BLaER1 treated with 17β-estradiol and CSF1 and Interleukin-3, amounts not matched to agents 10 nM and 100 nM (cell line): ENCODE measurements at regions not wholly inside any gene's neighbourhood (a gene's known extent, or its start where the extent isn't known, plus 50 kb on each side); places are given as distances from the start of the nearest gene placed in this dataset.
"Not testable (repeated sequence)": the region's sequence is repeated elsewhere in the genome, so short reads cannot be mapped to it uniquely, and the experiment has no call there.

Experiments used
- H3K27ac ChIP-seq, 11 experiments: shearing (Covaris generic); formaldehyde crosslinking; 2 replicates each; pipeline ENCODE4 v1.8.1; 2022
- H3K27me3 ChIP-seq, 11 experiments: shearing (Covaris generic); formaldehyde crosslinking; 2 replicates each; pipeline ENCODE4 v1.8.1; 2022
- H3K36me3 ChIP-seq, 11 experiments: shearing (Covaris generic); formaldehyde crosslinking; 2 replicates each; pipeline ENCODE4 v1.8.1; 2022
- H3K4me1 ChIP-seq, 10 experiments: shearing (Covaris generic); formaldehyde crosslinking; 2 replicates each; pipeline ENCODE4 v1.8.1; 2022
- H3K4me2 ChIP-seq, 11 experiments: shearing (Covaris generic); formaldehyde crosslinking; 2 replicates each; pipeline ENCODE4 v1.8.1; 2022
- H3K4me3 ChIP-seq, 10 experiments: shearing (Covaris generic); formaldehyde crosslinking; 2 replicates each; pipeline ENCODE4 v1.8.1; 2022
- H3K9ac ChIP-seq, 11 experiments: shearing (Covaris generic); formaldehyde crosslinking; 2 replicates each; pipeline ENCODE4 v1.8.1; 2022
- H3K9me3 ChIP-seq, 11 experiments: shearing (Covaris generic); formaldehyde crosslinking; replicated peaks in 1 of 11; 2 replicates each; pipeline ENCODE4 v1.8.1; 2022
- H4K20me1 ChIP-seq, 11 experiments: shearing (Covaris generic); formaldehyde crosslinking; 2 replicates each; pipeline ENCODE4 v1.8.1; 2022
- Cebpa-rat ChIP-seq, 11 experiments: shearing (Covaris generic); IDR thresholded peaks; 2 replicates each; pipeline ENCODE4 v1.8.1; 2022

- peaks cover 0 to 36% (median 5%) of the 10 kb centered on the region in 11 experiments; a peak in 16 of 22 replicates for H3K9me3 ChIP-seq
- no peaks in the 10 kb centered on the region for H4K20me1 ChIP-seq
- TF ChIP-seq Cebpa-rat (IDR thresholded peaks at IDR 0.05) = no peak
- H3K36me3 ChIP-seq = no peaks in the 10 kb centered on the region
- H3K27ac ChIP-seq = no peak overlapping the region
- H3K4me2 ChIP-seq = no peak overlapping the region
- no peak overlapping the region for H3K4me3 ChIP-seq
- no peaks in the 10 kb centered on the region for H3K27me3 ChIP-seq
- no peak overlapping the region for H3K9ac ChIP-seq
- peaks cover 0 to 7% (median 0%) of the 10 kb centered on the region in 10 experiments; a peak in 1 of 20 replicates for H3K4me1 ChIP-seq
These were observed 337.7 kb upstream of the SETBP1 start for GRCh38 chr18:44342946-44343345.

GRCh38 chr18:44343570-44343969 lies 337.1 kb upstream of the SETBP1 start:
- Histone ChIP-seq H3K4me1 (peaks cover 0 to 7% (median 0%) of the 10 kb centered on the region in 10 experiments; a peak in 1 of 20 replicates), H3K27me3 (no peaks in the 10 kb centered on the region), H3K4me2 (no peak overlapping the region), H3K4me3 (no peak overlapping the region), H3K27ac (no peak overlapping the region), H3K9ac (no peak overlapping the region), H3K36me3 (no peaks in the 10 kb centered on the region), H3K9me3 (peaks cover 0 to 30% (median 0%) of the 10 kb centered on the region in 11 experiments; a peak in 9 of 22 replicates), H4K20me1 (no peaks in the 10 kb centered on the region)
- TF ChIP-seq Cebpa-rat (IDR thresholded peaks at IDR 0.05) = no peak

GRCh38 chr18:44356566-44357157 lies 324.0 kb upstream of the SETBP1 start:
- no peaks in the 10 kb centered on the region for H3K27me3 ChIP-seq
- H3K9me3 ChIP-seq = peaks cover 0 to 32% (median under 1%) of the 10 kb centered on the region in 11 experiments; a peak in 6 of 22 replicates
- H3K27ac ChIP-seq = no peak overlapping the region
- H3K4me3 ChIP-seq = no peak overlapping the region
- no peak for TF ChIP-seq Cebpa-rat (IDR thresholded peaks at IDR 0.05)
- H3K36me3 ChIP-seq = no peaks in the 10 kb centered on the region
- H3K9ac ChIP-seq = no peak overlapping the region
- H4K20me1 ChIP-seq = no peaks in the 10 kb centered on the region
- H3K4me1 ChIP-seq = no peaks in the 10 kb centered on the region
- H3K4me2 ChIP-seq = no peak overlapping the region

DNA sequence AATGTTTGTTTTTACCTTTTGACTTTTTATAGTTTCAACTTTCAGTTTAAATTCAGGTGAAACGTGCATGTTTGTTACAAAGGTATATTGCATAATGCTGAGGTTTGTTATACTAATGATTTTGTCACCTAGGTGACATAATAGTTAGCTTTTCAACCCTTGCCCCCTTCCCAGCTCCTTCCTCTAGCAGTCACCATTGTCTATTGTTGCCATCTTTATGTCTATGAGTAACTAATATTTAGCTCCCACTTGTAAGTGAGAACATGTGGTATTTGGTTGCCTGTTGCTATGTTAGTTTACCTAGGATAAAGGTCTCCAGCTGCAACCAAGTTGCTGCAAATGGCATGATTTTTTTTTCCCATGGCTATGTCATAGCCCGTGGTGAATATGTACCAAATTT lies 322.3 kb upstream of the SETBP1 start:
- H3K27me3 ChIP-seq = no peaks in the 10 kb centered on the region
- H3K9ac ChIP-seq = no peak overlapping the region
- no peak overlapping the region for H3K27ac ChIP-seq
- no peaks in the 10 kb centered on the region for H3K36me3 ChIP-seq
- no peaks in the 10 kb centered on the region for H4K20me1 ChIP-seq
- no peaks in the 10 kb centered on the region for H3K4me1 ChIP-seq
- H3K4me3 ChIP-seq = no peak overlapping the region
- H3K4me2 ChIP-seq = no peak overlapping the region
- peaks cover 0 to 32% (median 0%) of the 10 kb centered on the region in 11 experiments; a peak in 6 of 22 replicates for H3K9me3 ChIP-seq
- TF ChIP-seq Cebpa-rat (IDR thresholded peaks at IDR 0.05) = no peak

GRCh38 chr18:44359741-44360140 lies 320.9 kb upstream of the SETBP1 start:
- H3K27ac ChIP-seq, H3K4me1 ChIP-seq, H3K27me3 ChIP-seq, H3K4me2 ChIP-seq, H4K20me1 ChIP-seq, H3K9ac ChIP-seq, H3K36me3 ChIP-seq, H3K4me3 ChIP-seq: not testable (repeated sequence)
- peaks cover 0 to 29% (median 0%) of the 10 kb centered on the region in 11 experiments; a peak in 6 of 22 replicates for H3K9me3 ChIP-seq

DNA sequence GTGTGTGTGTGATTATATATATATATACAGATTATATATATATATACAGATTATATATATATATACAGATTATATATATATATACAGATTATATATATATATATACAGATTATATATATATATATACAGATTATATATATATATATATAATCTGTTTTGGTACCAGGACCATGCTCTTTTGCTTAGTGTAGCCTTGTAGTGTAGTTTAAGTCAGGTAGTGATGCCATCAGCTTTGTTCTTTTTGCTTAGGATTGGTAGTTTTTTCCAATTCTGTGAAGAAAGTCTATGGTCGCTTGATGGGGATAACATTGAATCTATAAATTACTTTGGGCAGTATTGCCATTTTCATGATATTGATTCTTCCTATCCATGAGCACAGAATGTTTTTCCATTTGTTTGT lies 318.5 kb upstream of the SETBP1 start:
- H3K27ac ChIP-seq, H3K4me2 ChIP-seq, H3K9ac ChIP-seq, H3K4me1 ChIP-seq, H3K4me3 ChIP-seq, H4K20me1 ChIP-seq, H3K27me3 ChIP-seq, H3K36me3 ChIP-seq: not testable (repeated sequence)
- H3K9me3 ChIP-seq = peaks cover 0 to 11% (median 0%) of the 10 kb centered on the region in 11 experiments; a peak in 2 of 22 replicates

- no peak overlapping the region for H3K4me2 ChIP-seq
- H3K4me1 ChIP-seq = no peaks in the 10 kb centered on the region
- peaks cover 28 to 63% (median 47%) of the 10 kb centered on the region in 11 experiments for H3K9me3 ChIP-seq
- H3K27ac ChIP-seq = no peak overlapping the region
- no peak overlapping the region for H3K9ac ChIP-seq
- no peak for TF ChIP-seq Cebpa-rat (IDR thresholded peaks at IDR 0.05)
- no peak overlapping the region for H3K4me3 ChIP-seq
- H3K27me3 ChIP-seq = no peaks in the 10 kb centered on the region
- H4K20me1 ChIP-seq = no peaks in the 10 kb centered on the region
- H3K36me3 ChIP-seq = 0 out of 22 replicates have a peak, but pooled peaks cover 0 to 4% (median 0%) of the 10 kb centered on the region in 11 experiments
These were observed 309.8 kb upstream of the SETBP1 start for GRCh38 chr18:44370861-44371260.

DNA sequence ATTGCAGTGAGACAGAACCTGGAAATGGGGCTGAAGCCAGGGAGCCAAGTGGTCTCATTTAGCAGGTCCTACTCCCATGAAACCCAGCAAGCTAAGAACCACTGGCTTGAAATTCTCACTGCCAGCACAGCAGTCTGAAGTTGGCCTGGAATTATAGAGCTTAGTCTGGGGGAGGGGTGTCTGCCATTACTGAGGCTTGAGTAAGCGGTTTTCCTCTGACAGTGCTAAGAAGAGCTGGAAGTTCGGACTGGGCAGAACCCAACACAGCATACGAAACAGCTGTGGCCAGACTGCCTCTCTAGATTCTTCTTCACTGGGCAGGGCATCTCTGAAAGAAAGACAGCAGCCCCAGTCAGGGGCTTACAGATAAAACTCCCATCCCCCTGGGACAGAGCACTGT lies 305.7 kb upstream of the SETBP1 start:
- H3K4me2 ChIP-seq = no peak overlapping the region
- 0 out of 22 replicates have a peak, but pooled peaks cover 0 to 4% (median 0%) of the 10 kb centered on the region in 11 experiments for H3K36me3 ChIP-seq
- H3K4me3 ChIP-seq = no peak overlapping the region
- H3K27me3 ChIP-seq = no peaks in the 10 kb centered on the region
- H3K9me3 ChIP-seq = peaks cover 28 to 69% (median 35%) of the 10 kb centered on the region in 11 experiments
- H4K20me1 ChIP-seq = no peaks in the 10 kb centered on the region
- TF ChIP-seq Cebpa-rat (IDR thresholded peaks at IDR 0.05) = no peak
- H3K4me1 ChIP-seq = no peaks in the 10 kb centered on the region
- H3K9ac ChIP-seq = no peak overlapping the region
- no peak overlapping the region for H3K27ac ChIP-seq

GRCh38 chr18:44386401-44386800 lies 294.3 kb upstream of the SETBP1 start:
- Histone ChIP-seq H3K27me3 (no peaks in the 10 kb centered on the region), H4K20me1 (no peaks in the 10 kb centered on the region), H3K27ac (no peak overlapping the region), H3K36me3 (no peaks in the 10 kb centered on the region), H3K4me2 (no peak overlapping the region), H3K4me1 (peaks cover 3 to 10% (median 7%) of the 10 kb centered on the region in 10 experiments; a peak in 16 of 20 replicates), H3K4me3 (no peak overlapping the region), H3K9me3 (no peaks in the 10 kb centered on the region), H3K9ac (no peak overlapping the region)
- no peak for TF ChIP-seq Cebpa-rat (IDR thresholded peaks at IDR 0.05)

GRCh38 chr18:44388329-44388728 lies 292.4 kb upstream of the SETBP1 start:
- H3K4me2 ChIP-seq = no peak overlapping the region
- no peaks in the 10 kb centered on the region for H3K9me3 ChIP-seq
- TF ChIP-seq Cebpa-rat (IDR thresholded peaks at IDR 0.05) = no peak
- H3K36me3 ChIP-seq = no peaks in the 10 kb centered on the region
- H4K20me1 ChIP-seq = no peaks in the 10 kb centered on the region
- no peaks in the 10 kb centered on the region for H3K27me3 ChIP-seq
- H3K27ac ChIP-seq = no peak overlapping the region
- H3K9ac ChIP-seq = no peak overlapping the region
- peaks cover 8 to 21% (median 15%) of the 10 kb centered on the region in 10 experiments; a peak in 17 of 20 replicates for H3K4me1 ChIP-seq
- no peak overlapping the region for H3K4me3 ChIP-seq
